Jurkat, Clone E6-1 (cell line): ENCODE measurements at regions not wholly inside any gene's neighbourhood (a gene's known extent, or its start where the extent isn't known, plus 50 kb on each side); places are given as distances from the start of the nearest gene placed in this dataset.

Experiments used
- DNase-seq: peaks from one replicate; pipeline ENCODE4 v3.0.0-alpha.2; 2011; ENCODE audit warnings: low read depth, low spot score
- H3K4me3 ChIP-seq: 2 replicates; pipeline ENCODE4 v1.5.1; 2011; ENCODE audit warnings: mild to moderate bottlenecking, low read length, control low read depth, moderate library complexity

DNA sequence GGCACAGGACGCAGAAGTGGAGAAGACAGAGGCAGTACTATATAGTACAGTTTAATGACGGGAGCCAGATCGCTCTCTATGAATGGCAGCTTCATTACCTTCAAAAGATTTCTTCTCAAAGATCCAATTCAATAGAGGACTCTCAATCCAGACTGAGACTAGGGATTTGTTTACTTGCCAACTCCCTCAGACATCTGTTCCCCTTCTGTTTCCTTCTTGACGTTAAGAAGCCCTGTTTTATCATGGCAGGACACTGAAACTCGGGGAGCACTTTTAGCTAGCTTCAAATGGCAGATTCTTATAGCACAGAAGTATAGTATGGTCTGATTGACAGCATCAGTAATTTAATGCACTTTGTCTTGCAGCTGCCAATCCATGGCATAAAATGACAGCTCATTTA lies 747.3 kb upstream of the C9orf72 start:
- no peak for DNase-seq
- no peak overlapping the region for H3K4me3 ChIP-seq

DNA sequence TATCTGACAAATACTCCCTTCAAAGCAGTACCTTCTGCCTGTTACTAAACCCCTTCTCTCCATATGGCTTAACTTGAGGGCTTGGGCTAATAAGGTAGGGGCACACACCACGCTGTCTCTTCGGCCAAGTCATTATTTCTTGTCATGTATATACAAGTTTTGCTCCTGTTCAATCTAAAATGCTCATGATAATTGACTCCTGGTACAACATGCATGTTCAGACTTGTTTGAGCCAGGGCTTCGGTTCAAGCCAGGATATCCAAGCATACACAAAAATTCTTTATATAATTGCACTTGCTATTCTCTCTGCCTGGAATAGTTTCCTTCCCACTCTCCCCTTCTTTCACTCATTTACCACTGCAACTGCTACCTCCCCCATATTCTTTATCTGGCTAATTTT lies 756.0 kb upstream of the C9orf72 start:
- no peak for DNase-seq
- no peak overlapping the region for H3K4me3 ChIP-seq

DNA sequence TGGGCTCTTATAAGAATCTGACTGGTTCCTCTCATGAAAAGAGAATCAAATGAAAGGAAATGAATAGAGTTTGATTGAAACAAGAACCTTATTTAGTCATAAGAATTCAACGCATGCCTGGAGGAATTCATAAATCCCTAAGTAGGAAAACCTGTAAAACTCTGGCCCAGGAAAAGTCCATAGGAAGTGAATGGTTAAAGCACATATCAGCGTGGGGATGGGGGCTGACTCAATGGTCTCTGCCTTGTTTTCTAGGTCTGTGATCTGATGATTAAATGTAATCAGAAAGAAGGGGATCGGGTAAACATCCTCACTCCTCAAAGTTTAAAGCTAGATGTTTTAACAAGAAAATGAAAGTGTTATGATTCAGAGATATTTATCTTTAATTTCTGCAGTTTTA lies 759.4 kb upstream of the C9orf72 start:
- H3K4me3 ChIP-seq = no peak overlapping the region
- no peak for DNase-seq

DNA sequence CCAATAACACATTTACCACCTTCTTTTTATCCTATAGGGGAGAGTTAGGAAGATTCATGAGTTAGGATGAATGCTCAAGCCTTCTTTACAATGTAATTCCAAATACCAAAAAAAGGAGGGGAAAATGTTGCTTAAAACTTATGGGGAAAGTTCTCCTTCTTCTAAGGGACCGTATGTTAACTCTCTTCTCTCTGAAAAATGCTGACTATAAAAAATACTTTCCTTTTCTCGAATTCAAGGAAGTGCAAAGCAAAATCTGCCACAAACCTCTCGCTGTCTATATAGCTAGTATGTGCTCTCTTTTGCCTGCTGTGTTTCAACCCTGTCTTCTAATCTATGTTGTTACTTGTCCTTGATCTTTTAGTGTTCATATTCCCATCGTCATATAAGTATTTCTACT lies 768.6 kb upstream of the C9orf72 start:
- no peak overlapping the region for H3K4me3 ChIP-seq
- no peak for DNase-seq

DNA sequence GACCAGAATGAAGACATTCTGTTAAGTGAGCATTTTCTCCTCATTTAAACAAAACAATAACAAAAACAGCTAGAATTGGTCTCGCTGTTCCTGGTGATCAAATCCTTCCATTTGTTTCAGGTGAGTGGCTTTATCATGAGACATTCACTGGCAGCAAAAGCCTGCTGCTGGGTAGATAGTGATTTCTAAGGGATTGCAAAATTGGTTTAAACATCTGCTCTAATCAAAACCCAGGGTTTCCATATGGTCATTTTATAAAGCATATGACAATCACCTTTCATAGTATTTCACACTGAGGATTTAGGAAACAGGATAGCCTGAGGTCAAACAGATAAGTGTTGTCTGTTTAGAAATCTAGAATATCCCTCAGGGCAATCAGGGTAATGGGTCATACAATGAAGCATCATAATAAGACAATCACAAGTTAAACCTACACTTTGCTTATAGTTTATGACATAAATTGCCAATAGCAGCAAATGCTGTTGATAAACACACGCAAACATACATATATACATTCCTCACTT lies 769.6 kb upstream of the C9orf72 start:
- no peak for DNase-seq
- no peak overlapping the region for H3K4me3 ChIP-seq

DNA sequence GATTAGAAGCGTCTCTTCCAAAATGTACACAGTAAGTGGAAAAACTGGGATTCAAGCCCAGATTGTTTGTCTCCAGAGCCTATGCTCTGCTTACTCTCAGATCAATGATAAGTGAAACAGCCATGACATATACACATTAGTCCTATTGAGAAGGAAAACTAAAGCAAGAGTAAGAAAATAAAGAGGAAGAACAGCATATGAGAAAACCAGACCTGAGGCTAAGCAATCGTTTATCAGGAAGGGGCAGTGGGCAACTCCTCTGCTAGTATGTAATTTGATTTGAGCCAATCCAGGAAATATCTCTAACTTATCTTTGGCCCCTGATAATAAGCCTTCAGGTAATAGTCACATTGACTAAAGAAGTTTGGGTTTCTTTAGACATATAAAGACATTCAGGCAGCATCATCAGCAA lies 789.9 kb upstream of the C9orf72 start:
- no peak overlapping the region for H3K4me3 ChIP-seq
- no peak for DNase-seq

DNA sequence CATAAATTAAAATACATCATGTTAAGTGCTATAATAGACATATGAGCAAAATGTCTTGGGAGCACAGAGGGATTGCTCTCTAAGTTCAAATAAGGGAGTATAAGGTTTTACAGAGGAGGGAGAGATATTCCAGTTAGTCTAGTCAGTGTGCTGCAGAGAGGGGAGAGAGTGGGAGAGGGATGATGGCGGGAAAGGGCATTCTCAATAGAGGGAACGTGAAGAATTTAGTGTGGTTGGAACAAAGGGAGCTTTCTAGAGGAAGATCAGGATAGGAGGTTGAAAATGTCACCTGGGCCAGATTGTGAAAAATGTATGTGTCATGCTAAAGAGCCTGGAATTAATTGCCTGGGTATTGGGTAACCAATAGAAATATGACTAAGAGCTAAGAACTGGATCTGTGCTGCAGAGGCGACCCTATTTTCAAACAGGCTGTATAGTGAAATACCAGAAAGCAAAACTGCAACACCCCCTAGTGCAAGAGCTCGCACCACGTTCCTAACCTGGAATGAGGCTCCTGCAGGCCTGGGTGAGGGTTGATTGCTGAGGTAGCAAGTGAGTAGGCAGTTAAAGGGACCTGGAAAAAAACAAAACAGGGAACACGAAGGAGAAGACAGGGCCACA lies 791.8 kb upstream of the C9orf72 start:
- H3K4me3 ChIP-seq = no peak overlapping the region
- no peak for DNase-seq

DNA sequence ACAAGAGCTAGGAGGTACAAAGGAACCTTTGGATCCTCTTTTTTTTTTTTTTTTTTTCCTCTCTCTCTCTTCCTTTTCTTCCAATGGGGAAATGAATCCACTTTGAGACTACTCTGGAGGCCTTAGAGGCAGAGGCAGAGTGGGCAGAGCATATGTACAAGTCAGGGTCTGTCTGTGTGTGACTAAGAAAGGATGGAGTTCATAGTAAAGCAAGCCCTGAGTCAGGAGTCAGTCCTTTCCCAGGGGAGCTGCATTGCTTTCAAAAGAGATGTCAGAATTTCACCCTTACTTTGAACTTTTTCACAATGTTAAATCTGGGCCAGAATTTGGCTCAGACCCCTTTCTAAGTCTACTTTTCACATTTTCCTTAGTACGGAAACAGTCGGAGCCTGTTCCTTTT lies 792.4 kb upstream of the C9orf72 start:
- no peak overlapping the region for H3K4me3 ChIP-seq
- no peak for DNase-seq

DNA sequence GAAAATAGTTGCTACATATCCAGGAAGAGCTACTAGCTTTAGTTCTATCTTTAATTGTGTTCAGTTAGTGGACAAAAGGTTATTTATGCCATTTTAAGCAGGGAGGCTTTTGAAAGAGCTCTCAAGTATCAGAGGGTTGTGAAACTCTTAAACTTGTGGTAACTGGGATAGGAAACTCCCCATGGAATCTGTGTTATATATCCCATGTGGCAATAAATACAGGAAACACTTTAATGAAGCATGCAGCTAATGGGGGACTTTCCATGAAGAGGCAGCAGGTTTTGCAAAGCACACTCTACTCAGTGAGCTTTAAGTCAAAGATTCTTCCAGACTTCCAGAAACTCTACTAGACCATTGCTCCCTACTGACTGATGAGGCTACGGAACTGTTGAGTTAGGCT lies 805.0 kb upstream of the C9orf72 start:
- H3K4me3 ChIP-seq = no peak overlapping the region
- DNase-seq = no peak

DNA sequence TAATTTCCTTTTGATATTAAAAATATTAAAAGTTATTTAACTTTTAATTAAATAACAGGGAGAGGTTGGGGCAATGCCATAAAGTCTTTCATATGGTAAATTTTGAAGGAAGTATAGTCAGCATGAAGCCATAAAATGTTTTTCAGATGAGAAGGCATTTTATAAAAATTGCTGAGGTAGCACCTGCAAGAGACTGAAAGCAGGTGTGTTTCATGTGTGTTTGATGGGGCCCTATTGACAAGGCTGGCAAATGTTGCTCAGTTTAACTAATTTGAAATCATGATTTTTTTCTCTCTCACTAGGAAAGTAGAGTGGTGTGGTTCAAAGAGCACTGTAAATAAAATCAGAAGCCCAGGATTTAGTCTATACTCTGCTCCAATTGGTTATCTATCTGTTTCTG lies 805.8 kb upstream of the C9orf72 start:
- H3K4me3 ChIP-seq = no peak overlapping the region
- DNase-seq = no peak

DNA sequence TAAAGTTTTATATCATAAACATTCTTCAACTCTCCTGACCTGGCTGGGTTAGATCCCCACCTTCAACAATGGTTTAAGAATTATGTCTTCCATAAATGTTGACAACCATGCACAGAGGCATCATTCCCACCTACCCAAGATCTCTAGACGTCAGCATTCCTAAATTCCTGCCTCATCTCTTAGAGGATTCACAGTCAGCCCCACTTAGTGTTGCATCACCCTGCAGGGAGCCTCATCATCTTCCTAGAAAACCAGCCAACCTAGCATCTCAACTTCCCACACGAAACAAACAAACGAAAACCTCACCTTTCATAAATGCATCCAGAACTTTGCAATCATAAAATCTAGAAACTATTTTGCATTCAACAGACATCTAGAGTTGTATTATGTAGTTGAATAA lies 816.1 kb upstream of the C9orf72 start:
- no peak for DNase-seq
- H3K4me3 ChIP-seq = no peak overlapping the region

DNA sequence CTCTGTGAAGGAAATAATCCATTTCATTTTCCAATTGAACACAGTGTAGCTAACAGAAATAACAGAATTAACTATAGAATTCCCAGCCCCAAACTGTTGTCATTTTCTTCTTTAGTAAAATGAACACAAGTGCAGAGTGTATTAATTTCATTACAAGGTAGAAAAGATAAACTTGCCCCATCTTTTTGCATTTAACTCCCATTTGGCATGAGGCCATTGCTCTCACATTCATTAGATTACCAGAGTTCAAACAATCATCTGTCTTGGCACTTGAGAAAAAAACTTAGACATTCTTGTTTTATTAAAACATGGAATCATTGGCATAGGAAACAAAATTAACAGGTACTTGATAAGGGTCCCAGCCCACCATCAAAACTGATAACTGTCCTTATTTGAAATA lies 821.5 kb upstream of the C9orf72 start:
- no peak overlapping the region for H3K4me3 ChIP-seq
- no peak for DNase-seq

DNA sequence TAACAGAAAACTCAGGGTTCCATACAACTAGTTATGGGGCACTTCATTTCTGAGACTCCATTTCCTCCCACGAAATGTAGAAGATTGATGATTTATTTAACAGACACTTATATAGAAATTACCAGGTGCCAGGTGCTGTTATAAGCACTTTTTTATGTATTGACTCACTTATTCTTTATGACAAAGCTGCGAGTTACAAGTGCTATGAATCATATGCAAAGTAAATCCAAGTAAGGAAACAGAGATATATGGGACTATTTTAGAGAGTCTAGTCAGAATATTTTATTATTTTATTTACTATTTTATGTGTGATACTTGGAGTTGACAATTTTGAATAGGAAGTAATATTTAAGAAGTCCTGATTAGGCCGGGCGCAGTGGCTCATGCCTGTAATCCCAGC lies 822.8 kb upstream of the C9orf72 start:
- no peak overlapping the region for H3K4me3 ChIP-seq
- no peak for DNase-seq

DNA sequence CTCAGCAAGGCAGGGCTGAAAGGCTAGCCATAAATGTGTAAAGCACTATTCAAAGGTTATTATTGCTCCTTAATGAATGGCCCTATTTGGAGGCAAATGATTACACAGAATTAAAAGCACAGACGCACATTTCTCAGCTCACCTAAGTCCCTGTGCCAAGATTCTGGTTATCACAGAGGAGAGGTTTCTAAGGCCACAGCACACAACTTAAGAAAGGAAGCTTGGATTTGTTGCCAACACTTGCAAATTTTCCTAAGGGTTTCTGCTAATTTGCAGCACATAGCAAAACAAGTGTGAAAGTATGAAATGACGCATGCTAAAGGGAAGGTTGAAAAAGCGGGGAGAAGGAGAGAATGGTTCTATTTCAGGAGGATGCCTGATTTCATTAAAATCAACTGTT lies 834.1 kb upstream of the C9orf72 start:
- no peak overlapping the region for H3K4me3 ChIP-seq
- DNase-seq = no peak

DNA sequence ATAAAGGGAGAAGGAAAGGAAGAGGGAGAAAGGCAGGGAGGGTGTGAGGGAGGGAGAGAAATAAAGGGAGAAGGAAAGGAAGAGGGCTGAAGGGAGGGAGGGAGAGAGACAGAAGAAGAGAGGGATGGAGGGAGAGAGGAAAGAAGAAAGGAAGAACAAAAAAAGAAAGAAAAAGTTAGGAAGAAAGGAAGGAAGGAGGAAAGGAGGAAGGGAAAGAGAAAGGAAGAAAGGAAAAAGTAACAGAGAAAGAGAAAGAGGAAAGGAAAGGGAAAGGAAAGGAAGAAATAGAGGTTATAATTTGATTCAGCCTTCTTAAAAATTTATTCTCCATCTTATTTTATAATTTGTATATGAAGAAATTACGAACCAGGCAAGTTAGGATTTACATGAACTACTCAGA lies 836.6 kb upstream of the C9orf72 start:
- no peak for DNase-seq
- no peak overlapping the region for H3K4me3 ChIP-seq

DNA sequence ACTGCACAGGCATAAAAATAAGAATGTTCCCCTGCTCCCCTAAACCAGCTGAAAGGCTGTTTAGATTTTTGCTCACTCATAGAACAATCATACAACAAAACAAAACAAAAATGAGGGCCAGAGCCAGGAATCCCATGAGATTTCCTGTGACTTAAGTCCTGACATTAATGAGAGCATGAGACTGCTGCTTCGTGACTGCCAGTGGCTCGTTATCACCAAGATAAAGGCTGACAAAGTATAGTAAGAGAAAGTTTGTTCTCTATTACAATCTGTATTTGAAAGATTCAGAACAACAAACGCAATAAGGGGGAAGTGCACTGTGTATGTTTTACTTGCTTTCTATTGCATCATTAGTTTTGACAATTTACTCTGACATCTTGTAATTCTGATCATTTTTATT lies 837.1 kb upstream of the C9orf72 start:
- DNase-seq = no peak
- no peak overlapping the region for H3K4me3 ChIP-seq

DNA sequence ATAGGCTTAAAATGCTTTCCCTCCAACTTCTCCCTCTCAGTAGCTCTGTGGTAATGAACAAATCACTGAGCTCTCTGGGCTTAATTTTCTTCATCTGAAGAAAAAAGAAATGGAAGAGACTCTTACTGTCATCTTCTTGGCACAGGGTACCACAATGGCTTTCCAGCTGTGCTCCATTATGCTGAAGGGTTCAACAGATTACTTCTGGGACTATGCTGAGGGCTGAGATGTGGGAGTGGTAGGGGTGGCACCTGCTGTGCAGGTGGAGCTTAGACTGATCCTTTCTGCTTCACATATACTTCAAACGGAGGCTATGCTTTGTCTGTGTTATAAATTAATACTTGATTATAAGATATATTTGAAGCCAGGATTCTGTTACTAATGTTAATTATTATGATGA lies 840.2 kb upstream of the C9orf72 start:
- no peak for DNase-seq
- no peak overlapping the region for H3K4me3 ChIP-seq

DNA sequence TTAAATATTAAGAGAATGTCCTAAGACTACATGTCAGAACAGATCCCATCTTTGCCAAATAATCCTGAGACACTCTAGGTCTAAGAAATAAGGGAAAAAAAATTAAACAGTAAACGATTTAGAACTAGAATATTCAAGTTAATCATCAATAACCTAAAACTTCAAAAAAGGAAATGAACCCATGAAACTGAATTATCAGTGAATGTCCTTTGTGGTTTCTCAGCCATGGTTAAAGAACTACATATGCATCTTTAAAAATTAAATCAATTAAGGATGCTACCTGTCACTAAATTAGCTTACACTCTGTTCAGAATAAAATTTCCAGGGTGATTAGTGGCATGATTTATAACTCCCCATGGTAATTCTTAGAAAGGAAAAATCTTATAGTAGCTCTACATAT lies 850.0 kb upstream of the C9orf72 start:
- no peak for DNase-seq
- no peak overlapping the region for H3K4me3 ChIP-seq

DNA sequence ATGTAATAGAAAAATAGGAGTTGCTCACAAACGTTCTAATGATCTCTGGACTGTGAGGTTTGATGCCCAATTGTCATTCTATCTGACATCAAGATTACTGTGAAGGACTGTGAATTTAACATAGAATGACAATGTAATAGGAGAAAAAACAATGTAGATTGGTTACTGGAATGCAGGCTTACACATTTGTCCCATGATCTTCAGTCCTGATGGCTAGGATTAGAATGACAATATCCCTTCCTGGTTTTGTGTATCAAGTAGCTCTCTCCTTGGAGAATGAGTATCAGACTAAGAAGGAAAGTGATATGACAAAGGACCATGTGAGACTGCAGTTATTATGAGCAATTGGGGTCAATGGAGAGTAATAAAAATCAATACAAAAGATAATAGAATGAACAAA lies 862.2 kb upstream of the C9orf72 start:
- no peak overlapping the region for H3K4me3 ChIP-seq

DNA sequence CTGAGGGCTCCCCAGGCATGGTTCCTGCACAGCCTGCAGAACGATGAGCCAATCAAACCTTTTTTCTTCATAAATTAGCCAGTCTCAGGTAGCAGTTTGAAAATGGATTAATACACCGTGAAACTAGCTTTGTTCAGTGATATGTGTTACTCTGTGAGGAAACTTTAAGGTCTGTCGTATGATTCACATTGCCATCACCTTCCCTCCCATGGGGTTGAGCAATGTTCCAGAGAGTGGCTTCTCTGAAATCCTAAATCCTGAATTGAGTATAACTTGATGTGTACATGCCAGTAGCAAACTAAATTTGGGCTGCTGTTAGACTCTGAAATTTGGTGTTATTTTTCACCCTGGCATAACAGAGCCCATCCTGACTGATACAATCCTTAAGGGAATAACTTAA lies 866.4 kb upstream of the C9orf72 start:
- no peak for DNase-seq

More for the DNA sequence above, 862.2 kb upstream of the C9orf72 start:
- no peak for DNase-seq

DNA sequence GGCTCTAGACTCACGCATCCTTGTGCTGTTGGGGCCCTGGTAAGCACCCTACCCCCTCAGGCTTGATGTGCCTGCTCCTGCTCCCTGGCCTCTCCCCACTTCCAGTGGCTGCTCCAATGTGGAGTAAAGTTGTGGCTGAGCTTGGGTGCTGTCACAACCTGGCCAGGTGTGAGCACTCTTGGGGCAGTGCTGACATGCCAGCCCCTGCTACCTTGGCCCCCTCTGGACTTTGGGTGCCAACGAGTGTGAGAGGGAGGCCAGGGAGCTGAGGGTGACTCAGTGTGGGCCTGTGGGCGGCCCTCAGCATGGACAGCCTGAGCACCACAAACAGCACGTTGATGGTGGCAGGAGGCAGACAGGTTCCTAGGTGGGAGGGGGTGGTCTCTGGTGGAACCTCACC lies 870.2 kb upstream of the C9orf72 start:
- DNase-seq = no peak
- no peak overlapping the region for H3K4me3 ChIP-seq

More for the DNA sequence above, 866.4 kb upstream of the C9orf72 start:
- no peak overlapping the region for H3K4me3 ChIP-seq

DNA sequence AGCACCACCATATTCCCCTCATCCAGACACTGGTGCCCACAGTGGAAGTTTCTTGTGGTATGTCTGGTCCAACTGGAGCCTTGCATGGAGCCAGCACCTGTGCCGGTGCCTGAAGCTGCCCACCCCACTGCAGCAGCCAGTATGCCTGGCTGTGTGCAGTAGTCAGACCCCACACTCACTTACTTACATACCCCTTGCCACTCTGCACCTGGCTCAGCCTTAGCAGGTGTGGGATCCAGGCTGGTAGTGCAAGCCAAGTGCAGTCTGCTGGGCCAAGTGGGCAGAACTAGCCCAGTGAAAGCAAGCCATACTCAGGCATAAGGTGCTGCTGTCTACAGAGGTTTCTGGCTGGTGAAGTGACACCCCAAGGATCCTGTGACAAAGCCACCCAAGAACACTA lies 871.4 kb upstream of the C9orf72 start:
- H3K4me3 ChIP-seq = no peak overlapping the region
- no peak for DNase-seq
